SK-N-SH (cell line): ENCODE measurements at regions not wholly inside any gene's neighbourhood (a gene's known extent, or its start where the extent isn't known, plus 50 kb on each side); places are given as distances from the start of the nearest gene placed in this dataset.

ENCODE experiments used
- CTCF ChIA-PET: fragments of 300-600, 350-600 bp; formaldehyde crosslinking; extraction: SDS; loops from one replicate; lab custom pipeline; 2021; lab: Yijun Ruan, JAX
- POLR2A ChIA-PET: fragments of 350-600 bp; sonication (Branson Sonifier 250); formaldehyde crosslinking; extraction: SDS; loops from one replicate; lab custom pipeline; 2020; ENCODE audit warnings: antibody characterized with exemption, inconsistent platforms; lab: Yijun Ruan, JAX
- DNase-seq: peaks from one replicate; pipeline ENCODE4 v3.0.0; 2012
- H2AFZ ChIP-seq: fragments of 200-600 bp; sonication (generic); 2 replicates; pipeline ENCODE4 v1.8.1; 2016; ENCODE audit warnings: antibody characterized with exemption, mild to moderate bottlenecking, low read depth
- H3F3A ChIP-seq: fragments of 200-600 bp; sonication (generic); replicated peaks from 2 replicates; pipeline ENCODE3; 2016; ENCODE audit warnings: antibody characterized with exemption, mild to moderate bottlenecking; ENCODE audit not compliant: insufficient read depth
- H3K27ac ChIP-seq, 2 experiments: fragments of 200-500 bp in 1 of 2; fragments of 200-600 bp in 1 of 2; sonication (Bioruptor generic) in 1 of 2; sonication (generic), shearing (Covaris generic) in 1 of 2; 2 replicates each; pipeline versions ENCODE4 v1.5.1 to v1.6.1; 2014 to 2016; ENCODE audit warnings: low read depth in 2 of 2, inconsistent platforms in 1 of 2, low read length in 1 of 2, mild to moderate bottlenecking in 1 of 2, mixed read lengths in 1 of 2
- H3K27me3 ChIP-seq: fragments of 200-600 bp; sonication (generic), shearing (Covaris generic); 2 replicates; pipeline ENCODE4 v1.6.1; 2016; ENCODE audit warnings: mixed run types; ENCODE audit not compliant: insufficient read depth
- H3K36me3 ChIP-seq, 2 experiments: fragments of 200-500 bp in 1 of 2; fragments of 200-600 bp in 1 of 2; sonication (Bioruptor generic) in 1 of 2; sonication (generic) in 1 of 2; replicated peaks in 1 of 2; 2 replicates each; pipeline versions ENCODE3 to v1.5.1; 2014 to 2016; ENCODE audit warnings: low read length in 1 of 2, mild to moderate bottlenecking in 1 of 2; ENCODE audit not compliant: insufficient read depth in 2 of 2, control insufficient read depth in 1 of 2
- H3K4me1 ChIP-seq, 2 experiments: fragments of 200-500 bp in 1 of 2; fragments of 200-600 bp in 1 of 2; sonication (Bioruptor generic) in 1 of 2; sonication (generic), shearing (Covaris generic) in 1 of 2; 2 replicates each; pipeline versions ENCODE4 v1.5.1 to v1.6.1; 2014 to 2016; ENCODE audit warnings: low read depth in 1 of 2, low read length in 1 of 2, mixed run types in 1 of 2; ENCODE audit not compliant: insufficient read depth in 2 of 2, control insufficient read depth in 1 of 2
- H3K4me2 ChIP-seq: fragments of 200-600 bp; sonication (generic), shearing (Covaris generic); 2 replicates; pipeline ENCODE4 v1.6.1; 2017; ENCODE audit warnings: mixed run types
- H3K4me3 ChIP-seq, 2 experiments: fragments of 200-500 bp in 1 of 2; fragments of 200-600 bp in 1 of 2; sonication (Bioruptor generic) in 1 of 2; sonication (generic), shearing (Covaris generic) in 1 of 2; 2 replicates each; pipeline versions ENCODE4 v1.5.1 to v1.8.1; 2014 to 2016; ENCODE audit warnings: low read depth in 2 of 2, inconsistent platforms in 1 of 2, low read length in 1 of 2, mild to moderate bottlenecking in 1 of 2, mixed read lengths in 1 of 2, moderate library complexity in 1 of 2
- H3K79me2 ChIP-seq: fragments of 200-600 bp; sonication (generic); 2 replicates; pipeline ENCODE4 v1.8.1; 2017; ENCODE audit warnings: mild to moderate bottlenecking; ENCODE audit not compliant: insufficient read depth
- H3K9ac ChIP-seq: fragments of 200-600 bp; sonication (generic); 2 replicates; pipeline ENCODE4 v1.6.1; 2017; ENCODE audit warnings: mixed run types
- H3K9me2 ChIP-seq: fragments of 200-600 bp; sonication (generic); 2 replicates; pipeline ENCODE4 v1.6.1; 2017; ENCODE audit warnings: mixed run types
- H3K9me3 ChIP-seq: fragments of 200-600 bp; sonication (generic); 2 replicates; pipeline ENCODE4 v1.6.1; 2017; ENCODE audit warnings: mixed run types, mild to moderate bottlenecking, moderate library complexity
- H4K20me1 ChIP-seq: fragments of 200-600 bp; sonication (generic); 2 replicates; pipeline ENCODE4 v1.6.1; 2017; ENCODE audit warnings: mild to moderate bottlenecking, mixed run types; ENCODE audit not compliant: insufficient read depth
- ELF1 ChIP-seq: IDR thresholded peaks from 2 replicates; pipeline ENCODE4 v1.4.0; 2012
- EZH2phosphoT487 ChIP-seq: fragments of 200-600 bp; sonication (generic); IDR thresholded peaks from 2 replicates; pipeline ENCODE4 v1.6.1; 2017; ENCODE audit warnings: low read depth, mixed run types, mild to moderate bottlenecking, antibody characterized with exemption, moderate library complexity, borderline replicate concordance
- FOXJ3 ChIP-seq: sonication (generic); formaldehyde crosslinking; IDR thresholded peaks from 2 replicates; pipeline ENCODE4 v1.5.1; 2020; ENCODE audit warnings: mild to moderate bottlenecking, missing genetic modification reagents
- GATA2 ChIP-seq: sonication (generic); formaldehyde crosslinking; IDR thresholded peaks from 2 replicates; pipeline ENCODE4 v1.5.0; 2020; ENCODE audit warnings: mild to moderate bottlenecking, missing genetic modification reagents
- JUND ChIP-seq: IDR thresholded peaks from 2 replicates; pipeline ENCODE4 v1.4.0; 2012
- MXI1 ChIP-seq: IDR thresholded peaks from 2 replicates; pipeline ENCODE4 v1.6.1; 2012; ENCODE audit warnings: mild to moderate bottlenecking, low read depth, low read length, improper control_type of control experiment
- NFIC ChIP-seq: IDR thresholded peaks from 2 replicates; pipeline ENCODE4 v1.4.0; 2012; ENCODE audit warnings: borderline replicate concordance
- POLR2AphosphoS5 ChIP-seq: IDR thresholded peaks from 2 replicates; pipeline ENCODE4 v1.6.1; 2012; ENCODE audit warnings: low read depth, low read length
- RAD21 ChIP-seq: IDR thresholded peaks from 2 replicates; pipeline ENCODE4 v1.6.1; 2012; ENCODE audit warnings: mild to moderate bottlenecking, low read length
- RFX5 ChIP-seq: IDR thresholded peaks from 2 replicates; pipeline ENCODE4 v1.6.1; 2012; ENCODE audit warnings: mild to moderate bottlenecking, improper control_type of control experiment, low read length
- RXRA ChIP-seq: IDR thresholded peaks from 2 replicates; pipeline ENCODE4 v1.4.0; 2012; ENCODE audit warnings: low read depth, mild to moderate bottlenecking, borderline replicate concordance
- SMC3 ChIP-seq: IDR thresholded peaks from 2 replicates; pipeline ENCODE4 v1.6.1; 2012; ENCODE audit warnings: low read depth, low read length, improper control_type of control experiment
- TCF12 ChIP-seq: IDR thresholded peaks from 2 replicates; pipeline ENCODE4 v1.4.0; 2012
- TEAD4 ChIP-seq: IDR thresholded peaks from 2 replicates; pipeline ENCODE4 v1.4.0; 2012; ENCODE audit warnings: mild to moderate bottlenecking, borderline replicate concordance; ENCODE audit not compliant: insufficient read depth
- USF1 ChIP-seq: IDR thresholded peaks from 2 replicates; pipeline ENCODE4 v1.4.0; 2012; ENCODE audit warnings: low read depth, borderline replicate concordance
- USF2 ChIP-seq: fragments of 150-350 bp; IDR thresholded peaks from 2 replicates; pipeline ENCODE4 v1.6.1; 2017; ENCODE audit warnings: antibody characterized with exemption, low read length, low read depth, borderline replicate concordance
- YY1 ChIP-seq: IDR thresholded peaks from 2 replicates; pipeline ENCODE4 v1.4.0; 2012; ENCODE audit warnings: low read depth, mild to moderate bottlenecking
- ZBTB33 ChIP-seq: IDR thresholded peaks from 2 replicates; pipeline ENCODE4 v1.4.0; 2012; ENCODE audit warnings: low read depth, borderline replicate concordance
- WGBS: methylation state at CpG from one replicate; pipeline ENCODE4 v1.1.6; 2017; ENCODE audit warnings: low lambda C conversion rate; 5-methylcytosine and 5-hydroxymethylcytosine counted together

- no peak for TF ChIP-seq EZH2phosphoT487
- no peak for TF ChIP-seq RXRA
- TF ChIP-seq YY1: no peak
- TF ChIP-seq, all 33 proteins: peak for 0
These were observed 56.3 kb upstream of the BRD7 start (continued) for GRCh38 chr16:50425044-50425443.

GRCh38 chr16:50422926-50423325 is 54.1 kb upstream of the BRD7 start:
- Histone ChIP-seq H2AFZ (no peak overlapping the region), H3K4me3 (no peak overlapping the region), H4K20me1 (no peaks in the 10 kb centered on the region), H3K9me3 (peaks cover 16% of the 10 kb centered on the region), H3K9ac (no peak overlapping the region), H3K79me2 (no peaks in the 10 kb centered on the region), H3K27me3 (no peaks in the 10 kb centered on the region), H3K9me2 (no peaks in the 10 kb centered on the region), H3F3A (no peaks in the 10 kb centered on the region), H3K4me2 (no peak overlapping the region), H3K27ac (no peak overlapping the region), H3K4me1 (peaks cover 0 to 22% of the 10 kb centered on the region in 2 experiments; a peak in 2 of 4 replicates), H3K36me3 (no peaks in the 10 kb centered on the region)
- ChIA-PET CTCF (no interaction called here), POLR2A (no interaction called here)
- no peak for DNase-seq
- WGBS: 20% methylated on average over 1 of the region's 1 CpG
- no peak for TF ChIP-seq USF2
- no peak for TF ChIP-seq SMC3
- TF ChIP-seq MXI1: no peak
- no peak for TF ChIP-seq NFIC
- TF ChIP-seq FOXJ3 (CRISPR knock-in tag): no peak
- no peak for TF ChIP-seq RAD21
- no peak for TF ChIP-seq JUND
- TF ChIP-seq USF1: no peak
- no peak for TF ChIP-seq ZBTB33
- TF ChIP-seq ELF1: no peak
- TF ChIP-seq GATA2 (CRISPR knock-in tag): no peak
- no peak for TF ChIP-seq TCF12
- no peak for TF ChIP-seq POLR2AphosphoS5
- TF ChIP-seq RFX5: no peak
- TF ChIP-seq RXRA: no peak
- TF ChIP-seq TEAD4: no peak
